ENCODE measurements at regions not wholly inside any gene's neighbourhood (a gene's known extent, or its start where the extent isn't known, plus 50 kb on each side); places are given as distances from the start of the nearest gene placed in this dataset.

- Histone ChIP-seq H3K4me3 (ENCODE audit: low read depth, low read length) (no peak overlapping the region), H3K9me3 (ENCODE audit: control insufficient read depth, insufficient read depth, low read depth, low read length) (no peaks in the 10 kb centered on the region), H3K4me1 (ENCODE audit: control insufficient read depth, insufficient read depth, low read length) (no peaks in the 10 kb centered on the region), H3K27ac (ENCODE audit: low read depth, low read length) (no peak overlapping the region), H3K9ac (ENCODE audit: low read length) (no peak overlapping the region), H3K27me3 (ENCODE audit: control insufficient read depth, insufficient read depth, low read length) (no peaks in the 10 kb centered on the region), H3K36me3 (ENCODE audit: control insufficient read depth, insufficient read depth, low read length) (no peaks in the 10 kb centered on the region)
Observed at GRCh38 chr2:117409443-117409842, 405.0 kb upstream of the DDX18 start.

- no peaks in the 10 kb centered on the region for H3K36me3 ChIP-seq (ENCODE audit: control insufficient read depth, insufficient read depth, low read length)
- H3K27me3 ChIP-seq (ENCODE audit: control insufficient read depth, insufficient read depth, low read length), result no peaks in the 10 kb centered on the region
- H3K4me1 ChIP-seq (ENCODE audit: control insufficient read depth, insufficient read depth, low read length), result no peaks in the 10 kb centered on the region
- no peaks in the 10 kb centered on the region for H3K9me3 ChIP-seq (ENCODE audit: control insufficient read depth, insufficient read depth, low read depth, low read length)
- H3K4me3 ChIP-seq (ENCODE audit: low read depth, low read length), result no peak overlapping the region
- no peak overlapping the region for H3K9ac ChIP-seq (ENCODE audit: low read length)
- H3K27ac ChIP-seq (ENCODE audit: low read depth, low read length), result no peak overlapping the region
Observed at GRCh38 chr2:117411983-117412382, 402.5 kb upstream of the DDX18 start.

- Histone ChIP-seq H3K27ac (ENCODE audit: low read depth, low read length) (no peak overlapping the region), H3K9me3 (ENCODE audit: control insufficient read depth, insufficient read depth, low read depth, low read length) (no peaks in the 10 kb centered on the region), H3K36me3 (ENCODE audit: control insufficient read depth, insufficient read depth, low read length) (no peaks in the 10 kb centered on the region), H3K4me3 (ENCODE audit: low read depth, low read length) (no peak overlapping the region), H3K4me1 (ENCODE audit: control insufficient read depth, insufficient read depth, low read length) (no peaks in the 10 kb centered on the region), H3K9ac (ENCODE audit: low read length) (no peak overlapping the region), H3K27me3 (ENCODE audit: control insufficient read depth, insufficient read depth, low read length) (no peaks in the 10 kb centered on the region)
Observed at GRCh38 chr2:117432746-117433145, 381.7 kb upstream of the DDX18 start.

- H3K9me3 ChIP-seq (ENCODE audit: control insufficient read depth, insufficient read depth, low read depth, low read length), result no peaks in the 10 kb centered on the region
- H3K36me3 ChIP-seq (ENCODE audit: control insufficient read depth, insufficient read depth, low read length), result no peaks in the 10 kb centered on the region
- H3K4me1 ChIP-seq (ENCODE audit: control insufficient read depth, insufficient read depth, low read length), result no peaks in the 10 kb centered on the region
- no peak overlapping the region for H3K27ac ChIP-seq (ENCODE audit: low read depth, low read length)
- no peak overlapping the region for H3K9ac ChIP-seq (ENCODE audit: low read length)
- H3K4me3 ChIP-seq (ENCODE audit: low read depth, low read length), result no peak overlapping the region
- H3K27me3 ChIP-seq (ENCODE audit: control insufficient read depth, insufficient read depth, low read length), result no peaks in the 10 kb centered on the region
Observed at GRCh38 chr2:117436697-117437096, 377.8 kb upstream of the DDX18 start.

- no peak overlapping the region for H3K4me3 ChIP-seq (ENCODE audit: low read depth, low read length)
- no peak overlapping the region for H3K9ac ChIP-seq (ENCODE audit: low read length)
- no peaks in the 10 kb centered on the region for H3K4me1 ChIP-seq (ENCODE audit: control insufficient read depth, insufficient read depth, low read length)
- H3K27me3 ChIP-seq (ENCODE audit: control insufficient read depth, insufficient read depth, low read length), result no peaks in the 10 kb centered on the region
- peaks cover 2% of the 10 kb centered on the region; the same call in 1 of the 2 replicates for H3K36me3 ChIP-seq (ENCODE audit: control insufficient read depth, insufficient read depth, low read length)
- peaks cover 19% of the 10 kb centered on the region for H3K9me3 ChIP-seq (ENCODE audit: control insufficient read depth, insufficient read depth, low read depth, low read length)
- no peak overlapping the region for H3K27ac ChIP-seq (ENCODE audit: low read depth, low read length)
Observed at GRCh38 chr2:117470311-117471095, 344.0 kb upstream of the DDX18 start.

GRCh38 chr2:117481608-117482007 is 332.9 kb upstream of the DDX18 start:
- no peak overlapping the region for H3K4me3 ChIP-seq (ENCODE audit: low read depth, low read length)
- peaks cover 10% of the 10 kb centered on the region for H3K9me3 ChIP-seq (ENCODE audit: control insufficient read depth, insufficient read depth, low read depth, low read length)
- no peaks in the 10 kb centered on the region for H3K36me3 ChIP-seq (ENCODE audit: control insufficient read depth, insufficient read depth, low read length)
- no peak overlapping the region for H3K27ac ChIP-seq (ENCODE audit: low read depth, low read length)
- H3K27me3 ChIP-seq (ENCODE audit: control insufficient read depth, insufficient read depth, low read length), result no peaks in the 10 kb centered on the region
- no peaks in the 10 kb centered on the region for H3K4me1 ChIP-seq (ENCODE audit: control insufficient read depth, insufficient read depth, low read length)
- no peak overlapping the region for H3K9ac ChIP-seq (ENCODE audit: low read length)

GRCh38 chr2:117485588-117485987 is 328.9 kb upstream of the DDX18 start:
- no peak overlapping the region for H3K4me3 ChIP-seq (ENCODE audit: low read depth, low read length)
- no peaks in the 10 kb centered on the region for H3K4me1 ChIP-seq (ENCODE audit: control insufficient read depth, insufficient read depth, low read length)
- no peak overlapping the region for H3K9ac ChIP-seq (ENCODE audit: low read length)
- H3K9me3 ChIP-seq (ENCODE audit: control insufficient read depth, insufficient read depth, low read depth, low read length), result no peaks in the 10 kb centered on the region
- H3K27me3 ChIP-seq (ENCODE audit: control insufficient read depth, insufficient read depth, low read length), result no peaks in the 10 kb centered on the region
- no peak overlapping the region for H3K27ac ChIP-seq (ENCODE audit: low read depth, low read length)
- no peaks in the 10 kb centered on the region; the same call in 1 of the 2 replicates for H3K36me3 ChIP-seq (ENCODE audit: control insufficient read depth, insufficient read depth, low read length)

GRCh38 chr2:117486081-117486480 is 328.4 kb upstream of the DDX18 start:
- Histone ChIP-seq H3K36me3 (ENCODE audit: control insufficient read depth, insufficient read depth, low read length) (no peaks in the 10 kb centered on the region; the same call in 1 of the 2 replicates), H3K9me3 (ENCODE audit: control insufficient read depth, insufficient read depth, low read depth, low read length) (no peaks in the 10 kb centered on the region), H3K9ac (ENCODE audit: low read length) (no peak overlapping the region), H3K4me3 (ENCODE audit: low read depth, low read length) (no peak overlapping the region), H3K27me3 (ENCODE audit: control insufficient read depth, insufficient read depth, low read length) (no peaks in the 10 kb centered on the region), H3K4me1 (ENCODE audit: control insufficient read depth, insufficient read depth, low read length) (no peaks in the 10 kb centered on the region), H3K27ac (ENCODE audit: low read depth, low read length) (no peak overlapping the region)

GRCh38 chr2:117492209-117492851 is 322.2 kb upstream of the DDX18 start:
- Histone ChIP-seq H3K27me3 (ENCODE audit: control insufficient read depth, insufficient read depth, low read length) (no peaks in the 10 kb centered on the region), H3K9me3 (ENCODE audit: control insufficient read depth, insufficient read depth, low read depth, low read length) (peaks cover 12% of the 10 kb centered on the region), H3K27ac (ENCODE audit: low read depth, low read length) (no peak overlapping the region), H3K9ac (ENCODE audit: low read length) (no peak overlapping the region), H3K4me1 (ENCODE audit: control insufficient read depth, insufficient read depth, low read length) (peaks cover 9% of the 10 kb centered on the region; the same call in 1 of the 2 replicates), H3K36me3 (ENCODE audit: control insufficient read depth, insufficient read depth, low read length) (no peaks in the 10 kb centered on the region; the same call in 1 of the 2 replicates), H3K4me3 (ENCODE audit: low read depth, low read length) (no peak overlapping the region)

GRCh38 chr2:117500721-117501120 is 313.8 kb upstream of the DDX18 start:
- no peaks in the 10 kb centered on the region for H3K27me3 ChIP-seq (ENCODE audit: control insufficient read depth, insufficient read depth, low read length)
- no peak overlapping the region for H3K9ac ChIP-seq (ENCODE audit: low read length)
- no peaks in the 10 kb centered on the region for H3K4me1 ChIP-seq (ENCODE audit: control insufficient read depth, insufficient read depth, low read length)
- H3K36me3 ChIP-seq (ENCODE audit: control insufficient read depth, insufficient read depth, low read length), result no peaks in the 10 kb centered on the region
- H3K4me3 ChIP-seq (ENCODE audit: low read depth, low read length), result no peak overlapping the region
- peaks cover 12% of the 10 kb centered on the region for H3K9me3 ChIP-seq (ENCODE audit: control insufficient read depth, insufficient read depth, low read depth, low read length)
- H3K27ac ChIP-seq (ENCODE audit: low read depth, low read length), result no peak overlapping the region

- Histone ChIP-seq H3K4me3 (ENCODE audit: low read depth, low read length) (no peak overlapping the region), H3K27ac (ENCODE audit: low read depth, low read length) (no peak overlapping the region), H3K4me1 (ENCODE audit: control insufficient read depth, insufficient read depth, low read length) (no peaks in the 10 kb centered on the region), H3K27me3 (ENCODE audit: control insufficient read depth, insufficient read depth, low read length) (no peaks in the 10 kb centered on the region), H3K9ac (ENCODE audit: low read length) (no peak overlapping the region), H3K9me3 (ENCODE audit: control insufficient read depth, insufficient read depth, low read depth, low read length) (no peaks in the 10 kb centered on the region; the same call in 1 of the 2 replicates), H3K36me3 (ENCODE audit: control insufficient read depth, insufficient read depth, low read length) (no peaks in the 10 kb centered on the region)
Observed at GRCh38 chr2:117502121-117502520, 312.4 kb upstream of the DDX18 start.

Measured in HUES6 (cell line).